H1 (cell line): ENCODE measurements at regions not wholly inside any gene's neighbourhood (a gene's known extent, or its start where the extent isn't known, plus 50 kb on each side); places are given as distances from the start of the nearest gene placed in this dataset.
A peak's percentile ranks its signal among the peaks of the same experiment; 100 is the strongest.

Experiments used
- CTCF ChIA-PET: fragments of 300-600 bp; sonication (Branson Sonifier 250); formaldehyde crosslinking; loops from one replicate; lab custom pipeline; 2021; ENCODE audit not compliant: partially characterized antibody; lab: Charles Lee
- POLR2A ChIA-PET: fragments of 300-600 bp; sonication (Branson Sonifier 250); formaldehyde crosslinking; loops from one replicate; lab custom pipeline; 2021; ENCODE audit warnings: inconsistent platforms; ENCODE audit not compliant: partially characterized antibody; lab: Charles Lee
- DNase-seq, 2 experiments: peaks; one replicate each; pipeline versions ENCODE4 v3.0.0 to v3.0.0-alpha.2; 2010 to 2022; ENCODE audit warnings: low spot score in 2 of 2, low read depth in 1 of 2, mixed read lengths in 1 of 2
- FAIRE-seq: peaks from 2 replicates; lab custom pipeline; 2011; peaks lifted over from hg19 to GRCh38; lab: Jason Lieb, UNC
- H2AFZ ChIP-seq: 2 replicates; pipeline ENCODE4 v1.8.1; 2012; ENCODE audit warnings: low read length, inconsistent platforms
- H2AK5ac ChIP-seq: 2 replicates; pipeline ENCODE4 v1.6.1; 2013; ENCODE audit warnings: low read depth, low read length
- H2BK120ac ChIP-seq: replicated peaks from 2 replicates; pipeline ENCODE3; 2013; ENCODE audit warnings: low read depth, low read length, inconsistent platforms
- H2BK12ac ChIP-seq: 2 replicates; pipeline ENCODE4 v1.6.1; 2013; ENCODE audit warnings: low read depth, low read length
- H2BK15ac ChIP-seq: 2 replicates; pipeline ENCODE4 v1.6.1; 2013; ENCODE audit warnings: low read length
- H2BK20ac ChIP-seq: 2 replicates; pipeline ENCODE4 v1.6.1; 2013; ENCODE audit warnings: low read length
- H2BK5ac ChIP-seq: 2 replicates; pipeline ENCODE4 v1.6.1; 2013; ENCODE audit warnings: low read depth, low read length
- H3K14ac ChIP-seq: 2 replicates; pipeline ENCODE4 v1.6.1; 2013; ENCODE audit warnings: inconsistent platforms; ENCODE audit not compliant: insufficient read length
- H3K18ac ChIP-seq: 2 replicates; pipeline ENCODE4 v1.6.1; 2013; ENCODE audit warnings: low read length; ENCODE audit errors: extremely low read depth
- H3K23ac ChIP-seq: 2 replicates; pipeline ENCODE4 v1.6.1; 2013; ENCODE audit warnings: inconsistent platforms; ENCODE audit not compliant: insufficient read length
- H3K23me2 ChIP-seq: 2 replicates; pipeline ENCODE4 v1.6.1; 2013; ENCODE audit warnings: low read depth, low read length
- H3K27ac ChIP-seq: 2 replicates; pipeline ENCODE4 v1.6.1; 2011; ENCODE audit warnings: low read depth, low read length, inconsistent platforms
- H3K27me3 ChIP-seq, 4 experiments: replicated peaks in 1 of 4; 1 replicate in 1 of 4; 2 replicates in 3 of 4; pipeline versions ENCODE4 v1.6.1 to v1.8.1; 2011 to 2013; ENCODE audit warnings: low read length in 3 of 4, mild to moderate bottlenecking in 3 of 4, inconsistent platforms in 2 of 4, mixed read lengths in 2 of 4, moderate library complexity in 1 of 4; ENCODE audit not compliant: control insufficient read depth in 3 of 4, insufficient read depth in 3 of 4; ENCODE audit errors: extremely low read depth in 1 of 4
- H3K36me3 ChIP-seq, 4 experiments: 2 replicates each; pipeline versions ENCODE4 v1.6.1 to v1.8.1; 2011 to 2013; ENCODE audit warnings: mild to moderate bottlenecking in 4 of 4, low read length in 3 of 4, moderate library complexity in 2 of 4, control low read depth in 1 of 4, inconsistent platforms in 1 of 4; ENCODE audit not compliant: insufficient read depth in 4 of 4, control insufficient read depth in 2 of 4
- H3K4ac ChIP-seq: replicated peaks from 2 replicates; pipeline ENCODE3; 2013; ENCODE audit warnings: low read length, low read depth, mixed read lengths, inconsistent platforms; ENCODE audit not compliant: insufficient read length
- H3K4me1 ChIP-seq, 4 experiments: replicated peaks in 1 of 4; 1 replicate in 1 of 4; 2 replicates in 3 of 4; pipeline versions ENCODE4 v1.6.1 to v1.8.1; 2011 to 2013; ENCODE audit warnings: low read length in 3 of 4, inconsistent platforms in 2 of 4, mixed read lengths in 1 of 4; ENCODE audit not compliant: insufficient read depth in 4 of 4, control insufficient read depth in 3 of 4
- H3K4me2 ChIP-seq, 2 experiments: 2 replicates each; pipeline versions ENCODE4 v1.6.1 to v1.8.1; 2011 to 2013; ENCODE audit warnings: low read depth in 2 of 2, low read length in 2 of 2, control low read depth in 1 of 2, inconsistent platforms in 1 of 2, mild to moderate bottlenecking in 1 of 2; ENCODE audit not compliant: insufficient read depth in 1 of 2
- H3K4me3 ChIP-seq, 4 experiments: fragments of 200-600, 300-600 bp in 1 of 4; sonication (generic), shearing (Covaris generic), sonication (Bioruptor Twin) in 1 of 4; 2 replicates each; pipeline versions ENCODE4 v1.5.1 to v1.8.1; 2011 to 2016; ENCODE audit warnings: low read length in 4 of 4, low read depth in 3 of 4, control low read depth in 2 of 4, inconsistent platforms in 2 of 4, mild to moderate bottlenecking in 2 of 4, mixed read lengths in 1 of 4, moderate library complexity in 1 of 4; ENCODE audit not compliant: insufficient read depth in 2 of 4; ENCODE audit errors: extremely low read depth in 1 of 4
- H3K56ac ChIP-seq: replicated peaks from 2 replicates; pipeline ENCODE3; 2013; ENCODE audit warnings: low read depth, mild to moderate bottlenecking, mixed read lengths, low read length, inconsistent platforms; ENCODE audit not compliant: insufficient read length
- H3K79me1 ChIP-seq: 2 replicates; pipeline ENCODE4 v1.6.1; 2013; ENCODE audit warnings: low read depth, low read length, control low read depth
- H3K79me2 ChIP-seq, 2 experiments: 2 replicates each; pipeline versions ENCODE4 v1.6.1 to v1.8.1; 2012 to 2013; ENCODE audit warnings: low read length in 2 of 2, mild to moderate bottlenecking in 2 of 2, inconsistent platforms in 1 of 2; ENCODE audit not compliant: insufficient read depth in 2 of 2, control insufficient read depth in 1 of 2
- H3K9ac ChIP-seq, 4 experiments: replicated peaks in 1 of 4; 1 replicate in 1 of 4; 2 replicates in 3 of 4; pipeline versions ENCODE4 v1.6.1 to v1.8.1; 2011 to 2013; ENCODE audit warnings: low read depth in 3 of 4, low read length in 3 of 4, control low read depth in 2 of 4, mild to moderate bottlenecking in 2 of 4, moderate library complexity in 2 of 4, inconsistent platforms in 1 of 4; ENCODE audit errors: extremely low read depth in 1 of 4
- H3K9me3 ChIP-seq, 2 experiments: 2 replicates each; pipeline versions ENCODE4 v1.6.1 to v1.8.1; 2012 to 2013; ENCODE audit warnings: mild to moderate bottlenecking in 2 of 2, moderate library complexity in 2 of 2, control low read depth in 1 of 2, inconsistent platforms in 1 of 2, low read depth in 1 of 2, low read length in 1 of 2, mixed read lengths in 1 of 2; ENCODE audit not compliant: insufficient read depth in 2 of 2
- H4K20me1 ChIP-seq, 2 experiments: replicated peaks in 1 of 2; 2 replicates each; pipeline versions ENCODE3 to v1.8.1; 2011 to 2013; ENCODE audit warnings: inconsistent platforms in 2 of 2, low read length in 2 of 2, mild to moderate bottlenecking in 1 of 2; ENCODE audit not compliant: insufficient read depth in 2 of 2, control insufficient read depth in 1 of 2
- H4K5ac ChIP-seq: 2 replicates; pipeline ENCODE4 v1.6.1; 2013; ENCODE audit warnings: low read length, low read depth, mixed read lengths, inconsistent platforms; ENCODE audit not compliant: insufficient read length
- H4K8ac ChIP-seq: 2 replicates; pipeline ENCODE4 v1.8.0; 2013; ENCODE audit warnings: mild to moderate bottlenecking, moderate library complexity, low read length, inconsistent platforms; ENCODE audit not compliant: insufficient read depth; ENCODE audit errors: extremely low read depth
- H4K91ac ChIP-seq: replicated peaks from 2 replicates; pipeline ENCODE3; 2013; ENCODE audit warnings: low read length, mixed read lengths, inconsistent platforms; ENCODE audit not compliant: insufficient read length
- KDM5A ChIP-seq: fragments of 200-600 bp; IDR thresholded peaks from 2 replicates; pipeline ENCODE4 v1.7.1; 2012; ENCODE audit warnings: mild to moderate bottlenecking, low read length, inconsistent platforms, mixed read lengths
- RAD21 ChIP-seq, 2 experiments: IDR thresholded peaks in 1 of 2; conservative IDR thresholded peaks in 1 of 2; 2 replicates each; pipeline ENCODE4 v1.6.1; 2011; ENCODE audit warnings: low read depth in 2 of 2, low read length in 2 of 2, improper control_type of control experiment in 1 of 2, inconsistent platforms in 1 of 2, mild to moderate bottlenecking in 1 of 2, moderate library complexity in 1 of 2
- WGBS, 2 experiments: shearing (Covaris generic) in 1 of 2; methylation state at CpG; one replicate each; pipeline versions ENCODE4 v1.1.6 to v1.1.7; 2013 to 2015; ENCODE audit warnings: low lambda C conversion rate in 2 of 2, mixed read lengths in 2 of 2, inconsistent platforms in 1 of 2, low coverage in 1 of 2, missing lambda C conversion rate in 1 of 2; ENCODE audit not compliant: insufficient replicate concordance in 2 of 2, insufficient coverage in 1 of 2, insufficient read length in 1 of 2; ENCODE audit errors: extremely low coverage in 1 of 2, missing lambda C conversion rate in 1 of 2; 5-methylcytosine and 5-hydroxymethylcytosine counted together

DNA sequence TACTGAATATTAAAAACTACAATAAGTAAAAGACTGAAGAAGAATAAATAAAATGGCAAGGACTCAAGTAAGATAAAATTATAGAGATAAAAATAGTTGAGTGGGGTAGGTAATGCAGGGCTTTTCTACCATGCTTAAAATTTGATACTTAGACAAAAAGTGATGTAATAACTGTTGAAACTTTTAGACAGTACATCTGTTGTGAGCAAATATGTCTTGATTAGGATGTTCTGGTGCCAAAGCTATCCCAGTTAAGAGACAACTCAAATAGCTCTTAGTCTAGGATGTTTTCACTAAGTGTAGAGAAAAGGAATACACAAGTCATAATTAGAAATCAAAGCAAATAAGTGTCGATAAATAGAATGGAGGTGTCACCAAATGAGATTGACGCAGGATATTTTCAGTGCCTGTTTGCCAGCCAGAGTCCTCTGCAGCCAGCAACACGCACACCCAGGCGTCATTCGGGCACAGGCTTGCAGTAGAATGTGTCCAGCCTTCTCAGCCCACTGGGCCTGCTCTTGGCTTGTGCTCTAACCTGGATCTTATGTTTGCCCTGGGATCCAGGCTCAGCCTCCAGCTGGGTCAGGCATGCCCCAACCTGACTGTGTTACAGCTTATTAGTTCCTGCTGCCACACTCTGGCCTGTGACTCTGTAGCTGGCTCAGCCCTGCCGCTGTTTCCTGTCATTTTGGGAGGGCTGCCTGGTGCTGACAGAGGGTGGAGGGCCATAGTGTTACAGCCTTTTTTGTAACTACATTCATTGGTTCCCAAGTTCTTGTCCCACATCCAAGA lies 766.2 kb downstream of the PCDH17 start:
- Histone ChIP-seq H3K56ac (no peak overlapping the region), H3K9me3 (no peaks in the 10 kb centered on the region), H4K20me1 (no peaks in the 10 kb centered on the region), H4K5ac (no peak overlapping the region), H2BK12ac (no peak overlapping the region), H3K23ac (no peak overlapping the region), H3K27me3 (no peaks in the 10 kb centered on the region), H2AK5ac (no peak overlapping the region), H3K4me1 (peaks cover 0 to 3% (median 0%) of the 10 kb centered on the region in 4 experiments; a peak in 1 of 7 replicates), H3K36me3 (no peaks in the 10 kb centered on the region), H3K4ac (no peak overlapping the region), H3K4me2 (no peak overlapping the region), H2BK5ac (no peak overlapping the region), H3K79me1 (no peaks in the 10 kb centered on the region), H4K91ac (no peak overlapping the region), H2BK15ac (no peak overlapping the region), H2BK120ac (no peak overlapping the region), H3K23me2 (no peaks in the 10 kb centered on the region; the same call in 1 of the 2 replicates), H3K14ac (no peak overlapping the region), H2BK20ac (no peak overlapping the region), H4K8ac (no peak overlapping the region), H3K27ac (no peak overlapping the region), H2AFZ (peak overlapping the region; percentile 94)
- FAIRE-seq = no peak
- DNase-seq = no peak
- 99% methylated on average over 6 of the region's 6 CpGs; no CpG with 5 or more reads in 1 of the 2 experiments for WGBS, 2 experiments
- POLR2A ChIA-PET = no interaction called here
- CTCF ChIA-PET = no interaction called here
- no peak for TF ChIP-seq KDM5A
- peak in 1 of 2 experiments; percentile 28; a peak in 2 of 4 replicates for TF ChIP-seq RAD21 (IDR thresholded peaks at IDR 0.05 in 1 of 2, conservative IDR thresholded peaks at IDR 0.05 in 1 of 2; ENCODE audit: low read depth in 2 of 2, low read length in 2 of 2)
- TF ChIP-seq, all 59 proteins: peak for 1
- Histone ChIP-seq H3K4me3 (no peak overlapping the region), H3K18ac (no peak overlapping the region), H3K9ac (no peak overlapping the region; a peak in 1 of 7 replicates), H3K79me2 (no peaks in the 10 kb centered on the region)
